Loucy (cell line): ENCODE measurements at regions not wholly inside any gene's neighbourhood (a gene's known extent, or its start where the extent isn't known, plus 50 kb on each side); places are given as distances from the start of the nearest gene placed in this dataset.

Experiments
- CTCF ChIP-seq: fragments of 200-600 bp; sonication (generic); conservative IDR thresholded peaks from 2 replicates; pipeline ENCODE4 v1.5.1; 2014; ENCODE audit warnings: mild to moderate bottlenecking, antibody characterized with exemption, low read length
- EZH2phosphoT487 ChIP-seq: fragments of 200-600 bp; IDR thresholded peaks from 2 replicates; pipeline ENCODE4 v1.6.1; 2018; ENCODE audit warnings: antibody characterized with exemption, mild to moderate bottlenecking, moderate library complexity, borderline replicate concordance

GRCh38 chr3:72461787-72462186, 386.5 kb downstream of the SHQ1 start:
- TF ChIP-seq CTCF (no peak), EZH2phosphoT487 (no peak)
